NAMALWA (cell line): ENCODE measurements at regions not wholly inside any gene's neighbourhood (a gene's known extent, or its start where the extent isn't known, plus 50 kb on each side); places are given as distances from the start of the nearest gene placed in this dataset.

Experiments
- DNase-seq: peaks from one replicate; pipeline ENCODE4 v3.0.0-alpha.2; 2015; ENCODE audit warnings: low spot score

DNA sequence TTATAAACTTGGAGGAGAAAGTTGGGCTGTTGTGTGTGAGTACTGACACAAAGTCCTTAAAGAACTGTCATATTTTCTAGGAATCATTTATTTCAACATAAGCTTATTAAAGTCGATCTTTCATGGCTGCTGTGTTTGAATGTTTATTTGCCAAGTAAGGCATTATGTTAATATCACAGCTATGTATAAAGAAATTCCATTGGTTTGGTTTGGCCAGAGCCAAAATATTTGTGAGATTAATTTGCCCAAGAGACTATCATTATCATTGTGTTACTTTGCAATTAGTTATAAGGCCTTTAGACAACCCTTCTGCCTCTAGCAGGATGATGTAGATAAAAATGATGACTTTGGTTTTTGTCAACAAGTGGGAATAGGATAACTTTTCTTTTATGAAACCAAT lies 240.6 kb upstream of the NT5C1B start:
- DNase-seq = no peak

DNA sequence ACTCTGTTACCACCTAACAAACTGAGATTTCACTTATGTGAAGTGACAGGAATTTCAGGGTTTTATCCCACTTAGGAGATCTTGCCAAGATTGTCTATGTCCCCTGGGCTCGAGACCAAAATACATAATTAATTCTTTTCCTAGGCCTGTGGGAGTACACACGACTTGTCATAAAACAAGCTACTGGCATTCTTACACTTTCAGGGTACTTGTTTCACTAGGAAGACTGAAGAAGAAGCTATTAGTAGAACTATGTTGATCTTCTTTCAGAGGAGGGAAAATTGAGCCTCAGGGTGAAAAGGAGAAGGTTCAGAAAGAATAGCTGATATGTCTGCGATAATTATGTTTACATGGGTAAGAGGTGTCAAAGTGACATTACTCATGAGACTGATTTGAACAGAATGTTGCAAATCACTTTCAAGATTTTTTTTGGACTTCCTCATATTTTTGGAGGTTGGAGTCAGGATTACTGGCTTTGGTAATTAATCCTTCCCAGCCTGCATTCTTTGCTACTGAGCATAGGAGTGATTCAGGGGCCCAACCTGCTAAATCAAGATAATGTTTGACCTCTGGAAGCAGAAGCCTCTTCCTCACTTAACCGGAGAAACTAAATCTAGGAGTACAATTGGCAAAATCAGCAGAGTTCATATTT lies 240.0 kb upstream of the NT5C1B start:
- no peak for DNase-seq

DNA sequence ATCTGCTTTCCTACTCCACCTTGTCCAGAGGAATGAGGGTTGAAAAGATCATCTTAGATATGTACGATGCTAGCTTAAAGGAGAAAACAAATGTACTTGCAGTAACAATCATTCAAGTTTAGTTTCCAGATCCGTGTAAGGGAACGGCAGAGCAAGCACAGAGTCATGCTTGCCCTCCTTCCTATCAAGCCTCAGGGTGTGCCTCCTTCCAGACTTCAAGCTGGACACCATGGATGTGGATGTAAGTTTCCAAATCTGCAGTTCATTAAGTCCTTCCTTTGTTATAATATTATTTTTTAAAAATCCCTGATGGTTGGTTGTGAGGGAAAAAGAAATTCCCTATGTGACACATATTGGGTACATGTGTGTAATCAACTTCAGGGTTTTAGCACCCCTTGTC lies 238.9 kb upstream of the NT5C1B start:
- DNase-seq = no peak

DNA sequence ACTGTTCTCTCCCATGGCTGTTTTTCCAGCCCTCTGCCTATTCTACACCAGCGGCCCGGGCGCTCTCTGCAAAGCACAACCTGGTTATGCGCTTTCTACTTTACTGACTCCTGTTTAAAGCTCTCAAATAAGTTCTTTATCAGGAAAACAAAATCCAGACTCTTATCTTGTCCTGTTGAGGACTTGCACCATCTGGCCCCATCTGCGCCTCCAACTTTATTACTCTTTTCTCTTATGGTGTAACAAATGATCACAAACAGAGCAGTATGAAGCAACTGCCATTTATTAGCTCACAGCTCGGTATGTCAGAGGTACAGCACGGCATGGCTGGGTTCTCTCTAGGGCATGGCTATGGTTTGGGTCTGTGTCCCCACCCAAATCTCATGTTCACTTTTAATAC lies 236.5 kb upstream of the NT5C1B start:
- DNase-seq = no peak

DNA sequence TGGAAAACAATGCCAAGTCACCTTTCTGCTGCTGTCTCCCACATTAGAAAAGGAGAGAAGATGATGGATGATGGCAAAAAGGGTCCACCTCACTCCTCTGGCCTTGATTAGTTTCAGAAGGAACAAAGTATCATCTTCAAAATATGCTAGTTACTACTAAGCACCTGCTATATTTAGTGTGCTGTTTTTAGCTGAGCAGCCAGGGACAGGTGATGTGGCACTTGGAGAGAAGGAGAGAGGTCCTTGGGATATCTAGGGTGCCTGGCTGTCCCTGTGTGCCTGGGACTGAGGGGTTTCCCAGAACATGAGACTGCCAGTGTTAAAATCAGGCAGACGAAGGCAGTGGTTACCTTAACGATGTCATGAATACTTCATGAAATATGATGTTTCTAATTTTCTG lies 235.5 kb upstream of the NT5C1B start:
- DNase-seq = no peak

DNA sequence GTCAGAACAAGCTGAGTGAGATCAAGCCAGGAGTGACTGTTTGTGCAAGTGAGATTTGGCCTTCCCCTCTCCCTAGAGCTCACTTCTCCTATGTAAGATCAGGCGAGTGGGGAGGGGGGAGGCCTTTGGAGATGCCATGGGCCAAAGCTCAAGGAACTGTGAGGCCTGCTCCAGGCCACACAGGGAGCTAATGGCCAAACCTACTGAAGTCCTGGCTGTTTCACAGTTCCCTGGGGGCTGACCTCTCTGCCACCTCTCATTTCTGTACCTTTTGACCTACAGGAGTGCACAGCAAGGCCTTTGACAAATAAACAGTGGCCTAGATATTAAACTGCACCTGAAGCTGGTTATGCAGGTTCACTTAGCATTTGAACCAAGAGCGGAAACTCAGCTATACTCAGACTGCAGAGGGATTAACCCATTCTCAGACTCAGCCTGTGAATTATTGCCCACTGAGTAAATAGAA lies 235.0 kb upstream of the NT5C1B start:
- no peak for DNase-seq

DNA sequence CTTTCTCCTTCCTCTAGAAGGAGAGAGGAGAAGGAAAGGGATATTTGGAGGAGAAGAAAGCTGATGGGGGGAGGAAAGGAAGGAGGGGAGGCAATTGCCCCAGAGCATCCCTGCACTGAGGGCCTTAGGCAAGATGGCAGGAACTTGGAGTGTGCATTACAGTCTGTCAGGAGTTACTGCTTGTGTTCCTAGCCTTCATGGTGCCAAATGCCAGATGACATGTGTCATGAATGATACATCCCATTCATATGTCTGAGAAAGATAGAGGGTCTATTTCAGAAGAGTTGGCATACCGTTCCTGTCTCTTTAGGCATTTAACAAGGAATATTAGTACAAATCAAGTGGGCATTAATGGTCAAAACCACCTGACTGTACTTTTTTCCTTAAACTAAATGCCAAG lies 232.1 kb upstream of the NT5C1B start:
- no peak for DNase-seq

DNA sequence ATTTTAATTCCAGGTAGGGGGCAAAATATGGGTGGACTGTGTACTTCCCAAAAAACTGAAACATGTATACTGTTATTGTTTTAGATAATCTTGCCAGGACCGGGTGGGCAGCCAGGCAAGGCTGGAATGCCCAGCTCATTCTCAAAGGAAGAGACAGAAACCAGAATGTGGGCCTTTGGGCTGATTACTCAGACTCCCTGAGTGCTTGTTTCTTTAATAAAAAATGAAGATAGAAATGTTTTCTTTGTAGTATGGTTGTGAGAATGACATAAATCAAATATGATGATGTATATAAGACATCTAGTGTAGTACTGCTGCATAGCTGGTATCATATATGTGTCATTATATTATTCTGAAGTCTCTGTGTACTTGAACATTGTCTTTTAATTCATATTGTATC lies 231.6 kb upstream of the NT5C1B start:
- no peak for DNase-seq

DNA sequence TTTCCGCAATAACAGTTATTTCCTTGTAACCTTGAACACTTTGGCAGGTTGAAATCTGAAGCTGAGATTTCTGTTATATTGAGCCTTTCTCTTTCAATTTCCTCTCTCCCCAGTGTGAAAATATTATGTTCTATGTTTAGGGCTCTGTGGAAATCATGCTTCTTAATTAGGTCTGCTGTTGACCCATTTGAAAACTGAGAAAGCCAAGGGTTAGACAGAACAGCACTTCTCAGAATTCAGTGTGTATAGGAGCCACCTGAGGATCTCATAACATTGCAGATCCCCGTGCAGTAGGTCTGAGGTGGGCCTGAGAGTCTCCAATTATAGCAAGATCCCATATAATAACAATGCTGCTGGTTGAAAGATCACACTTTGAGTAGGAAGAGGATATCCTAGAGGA lies 230.2 kb upstream of the NT5C1B start:
- DNase-seq = no peak

DNA sequence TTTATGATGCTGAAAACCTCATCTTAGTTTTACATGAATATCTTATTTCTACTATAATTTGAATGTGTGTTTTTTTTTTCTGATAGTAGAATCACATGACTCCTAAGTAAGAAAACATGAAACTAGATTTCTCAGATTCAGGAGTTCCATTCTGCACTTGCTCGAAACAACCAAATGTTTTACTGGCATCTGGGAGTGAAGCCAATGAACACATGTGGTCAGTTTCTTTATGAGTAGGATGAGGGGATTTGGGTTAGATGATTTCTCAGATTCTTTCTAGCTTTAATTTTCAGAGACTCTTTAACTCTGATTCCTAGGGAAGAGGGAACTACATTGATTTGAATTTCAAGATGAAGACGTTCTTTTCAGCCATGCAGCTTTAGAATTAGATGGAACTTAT lies 225.0 kb upstream of the NT5C1B start:
- no peak for DNase-seq

DNA sequence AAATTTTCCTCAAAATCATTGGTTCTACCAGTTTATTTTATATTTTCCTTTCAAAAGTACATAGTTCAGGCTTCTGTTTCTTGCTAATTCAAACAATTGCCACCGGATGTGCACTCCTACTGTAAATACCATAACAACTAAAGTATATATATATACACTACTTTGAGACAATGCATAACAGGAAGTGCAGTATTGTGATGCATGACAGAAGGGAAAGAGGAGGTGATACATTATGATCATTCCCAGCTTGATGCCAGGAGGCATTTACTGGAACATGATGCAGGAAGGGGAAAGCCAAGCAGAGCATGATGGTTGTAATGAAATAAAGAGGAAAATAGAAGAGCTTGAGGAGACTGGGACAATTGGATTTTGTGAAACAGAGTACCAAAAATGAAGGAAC lies 215.2 kb upstream of the NT5C1B start:
- DNase-seq = no peak

DNA sequence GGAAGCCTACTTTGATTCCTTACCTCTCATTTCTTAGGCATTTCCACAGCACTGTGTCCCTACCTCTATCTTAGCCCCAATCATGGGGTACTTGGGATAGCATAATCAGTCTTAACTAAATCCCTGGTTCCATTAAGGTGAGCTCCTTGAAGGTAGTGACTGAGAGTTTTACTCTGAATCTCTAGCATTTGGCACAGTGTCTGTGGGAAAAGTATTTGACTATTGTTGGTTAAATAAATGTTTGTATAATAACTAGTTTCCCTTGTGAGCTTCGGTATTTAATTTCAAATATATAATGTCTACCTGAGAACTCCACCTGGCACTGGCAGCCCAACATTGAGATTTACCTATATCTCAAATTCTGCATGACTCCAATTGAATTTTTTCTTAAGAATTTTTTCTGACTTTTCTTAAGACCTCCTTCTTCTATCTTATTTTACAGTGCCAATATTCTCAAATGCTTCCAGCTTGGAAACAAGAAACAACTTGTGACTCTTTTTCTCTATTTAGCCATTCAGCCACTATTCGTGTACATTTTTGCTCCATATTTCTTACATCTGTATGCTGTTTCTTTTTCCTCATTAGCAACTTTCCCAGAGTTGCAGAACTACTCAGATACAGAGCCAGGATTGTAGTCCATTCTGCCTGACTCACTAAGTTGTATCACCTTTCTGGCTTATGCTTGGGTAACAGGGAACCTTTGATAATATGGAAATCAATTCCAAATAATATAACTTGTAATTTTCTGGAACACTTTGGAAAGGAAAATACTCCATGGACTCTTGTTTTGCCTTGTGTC lies 214.0 kb upstream of the NT5C1B start:
- DNase-seq = no peak

DNA sequence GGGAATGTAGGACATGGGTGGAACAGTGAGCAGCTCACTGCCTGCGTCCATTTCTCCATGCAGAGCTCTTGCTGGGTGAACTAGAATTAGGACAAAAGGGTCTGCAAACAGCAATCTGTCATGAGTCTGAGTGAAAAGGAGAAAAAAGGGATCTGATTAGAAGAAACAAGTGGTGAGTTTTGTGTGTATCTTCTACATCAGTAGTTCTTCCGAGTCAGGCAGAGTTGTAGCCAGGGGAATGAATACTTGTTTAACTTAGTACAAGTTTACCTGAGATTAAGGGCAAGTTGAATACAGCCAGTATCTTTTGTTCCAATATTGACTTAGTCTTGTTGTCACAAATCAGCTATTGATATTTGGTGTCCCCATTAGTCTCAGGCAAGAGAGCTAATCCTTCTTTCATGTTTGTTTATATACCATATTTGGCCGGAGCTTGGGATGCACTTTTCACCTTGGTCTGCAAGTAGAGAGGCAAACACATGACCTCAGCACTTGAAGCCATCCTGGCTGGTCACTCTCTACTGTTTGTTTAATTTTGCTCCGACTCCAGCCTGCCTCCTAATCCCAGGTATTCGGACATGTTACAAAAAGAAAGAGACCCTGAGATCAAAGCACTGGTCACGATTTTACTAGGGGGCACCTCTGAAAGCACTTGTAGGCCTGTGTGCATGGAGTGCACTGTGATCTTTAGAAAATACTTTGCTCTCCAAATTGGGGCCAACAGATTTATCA lies 211.0 kb upstream of the NT5C1B start:
- DNase-seq = no peak

DNA sequence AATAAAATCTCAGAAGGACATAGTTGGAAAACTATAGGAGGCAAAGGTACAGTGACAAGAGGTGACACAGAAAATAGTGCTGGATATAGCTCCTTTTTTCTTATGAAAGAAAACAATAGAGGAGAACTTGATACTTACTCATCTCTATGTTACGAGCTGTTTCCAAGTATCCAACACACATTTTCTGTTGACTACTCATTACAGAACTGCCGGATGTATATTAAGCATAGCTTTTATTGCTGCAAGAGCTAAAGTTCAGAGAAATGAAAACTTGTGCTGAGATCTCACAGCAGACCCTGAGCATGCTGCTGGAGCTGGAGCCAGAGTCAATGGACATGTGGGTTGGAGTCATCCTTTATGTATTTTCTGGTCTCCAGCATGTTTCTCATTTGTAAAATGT lies 210.0 kb upstream of the NT5C1B start:
- DNase-seq = no peak

DNA sequence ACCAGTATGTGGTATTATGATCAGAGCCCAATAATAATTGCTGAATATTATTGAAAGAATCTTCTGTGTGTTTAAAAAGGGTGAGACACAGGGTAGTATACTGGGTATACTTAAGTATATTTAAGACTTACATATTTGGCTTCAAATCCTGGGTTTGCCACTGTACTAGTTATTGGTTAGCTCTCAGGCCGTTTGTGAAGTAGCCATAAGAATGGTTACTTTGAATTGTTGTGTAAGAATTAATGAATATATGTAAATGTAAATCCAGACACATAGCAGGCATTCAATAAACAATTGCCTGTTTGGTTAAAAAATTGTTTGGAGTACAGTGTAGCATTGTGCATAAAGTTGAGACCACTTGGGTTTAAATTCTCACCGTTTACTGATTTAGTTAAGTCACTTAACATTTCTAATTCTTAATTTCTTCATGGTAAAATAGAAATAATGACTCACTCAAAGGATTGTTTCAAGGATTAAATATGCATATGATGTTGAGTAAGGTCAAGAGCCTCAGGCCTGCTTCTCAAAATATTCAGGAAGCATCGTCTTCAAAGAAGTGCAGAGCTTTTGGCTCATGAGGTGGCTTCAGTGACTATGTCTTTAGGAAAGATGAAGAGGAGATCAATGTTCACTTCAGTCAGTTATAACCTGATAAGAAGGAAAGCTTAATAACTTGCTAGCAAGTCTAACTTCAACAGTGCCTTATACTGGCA lies 207.9 kb upstream of the NT5C1B start:
- DNase-seq = no peak

DNA sequence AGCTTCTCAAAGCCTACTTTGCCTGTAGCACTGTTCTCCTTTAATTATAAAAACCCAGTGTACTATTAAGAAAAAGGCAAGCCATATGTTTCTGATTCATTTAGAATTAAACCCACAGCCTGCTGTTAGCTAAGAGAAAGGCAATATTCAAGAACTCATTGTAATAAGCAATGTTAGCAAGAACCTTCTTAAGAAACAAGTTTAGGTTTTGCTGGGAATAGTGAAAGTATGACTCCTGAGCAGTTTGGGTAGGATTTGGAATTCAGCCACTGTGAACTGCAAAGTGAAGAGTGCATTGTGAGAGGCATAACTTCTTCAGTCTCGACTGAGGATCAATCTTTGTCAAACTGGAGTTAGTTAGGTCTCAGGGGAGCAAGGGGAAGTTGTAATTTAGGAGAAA lies 206.5 kb upstream of the NT5C1B start:
- no peak for DNase-seq

DNA sequence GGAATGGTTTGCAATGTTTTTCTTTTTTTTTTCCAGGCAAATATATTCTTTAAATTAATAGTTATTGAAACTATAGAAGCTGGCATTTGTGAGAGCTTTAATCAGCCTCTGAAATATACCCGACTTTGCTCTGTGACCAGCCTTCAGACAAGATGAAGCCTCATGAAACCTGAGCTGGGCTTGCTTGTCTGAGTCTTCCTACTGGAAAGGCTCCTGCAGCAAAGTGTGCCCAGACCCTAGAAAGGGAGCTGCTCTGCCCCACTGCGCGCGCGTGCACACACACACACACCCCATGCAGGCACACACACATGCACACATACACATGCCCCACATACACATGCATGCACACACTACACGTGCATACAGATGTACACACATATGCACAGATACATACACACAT lies 203.3 kb upstream of the NT5C1B start:
- no peak for DNase-seq

DNA sequence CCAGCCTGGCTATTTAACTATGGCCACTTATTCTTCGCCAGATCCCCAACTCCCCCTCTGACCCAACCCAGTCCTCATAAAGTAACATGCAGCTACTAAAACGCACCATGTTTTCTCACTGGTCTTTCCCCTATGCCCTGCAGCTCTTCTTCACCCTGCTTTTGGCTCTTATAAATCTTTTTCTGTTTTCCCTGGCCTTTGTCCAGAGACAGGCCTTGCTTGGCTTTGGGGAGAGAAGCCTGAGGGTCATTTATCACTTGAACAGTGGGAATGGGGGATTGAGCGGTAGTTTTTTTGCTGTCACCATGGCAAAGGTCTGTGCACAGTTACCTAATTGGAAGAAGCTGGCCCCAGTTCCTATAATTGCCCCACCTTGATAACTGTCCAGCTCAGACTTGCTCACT lies 202.9 kb upstream of the NT5C1B start:
- no peak for DNase-seq

DNA sequence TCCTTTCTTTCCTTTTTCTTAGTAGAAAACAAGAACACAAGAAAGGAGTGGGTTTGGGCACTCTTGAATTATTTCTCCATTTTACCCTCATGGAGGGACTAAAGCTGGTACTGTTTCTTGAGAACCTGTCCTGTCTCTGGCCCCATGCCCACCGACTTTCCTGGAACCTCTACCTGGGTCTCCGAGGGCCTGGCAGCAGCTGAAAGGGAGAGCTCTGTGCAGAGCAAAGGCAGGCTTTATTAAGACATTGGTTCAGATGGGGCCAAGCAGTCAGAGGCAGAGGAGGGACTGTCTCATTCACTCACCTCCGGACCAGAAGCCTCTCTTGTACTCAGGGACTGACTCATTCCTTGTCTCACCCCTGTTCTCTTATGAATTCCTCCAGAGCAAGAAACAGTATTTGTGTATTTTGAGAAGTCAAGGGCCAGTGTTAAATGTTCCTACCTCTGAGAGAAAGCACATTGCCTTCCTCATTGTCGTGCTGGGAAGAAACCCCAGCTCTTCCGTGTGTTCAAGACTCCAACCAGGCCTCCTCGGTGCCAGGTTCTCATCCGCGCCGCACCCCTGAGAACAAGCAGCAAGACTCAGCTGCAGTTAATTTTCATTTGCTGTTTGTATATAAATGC lies 201.9 kb upstream of the NT5C1B start:
- DNase-seq = no peak

DNA sequence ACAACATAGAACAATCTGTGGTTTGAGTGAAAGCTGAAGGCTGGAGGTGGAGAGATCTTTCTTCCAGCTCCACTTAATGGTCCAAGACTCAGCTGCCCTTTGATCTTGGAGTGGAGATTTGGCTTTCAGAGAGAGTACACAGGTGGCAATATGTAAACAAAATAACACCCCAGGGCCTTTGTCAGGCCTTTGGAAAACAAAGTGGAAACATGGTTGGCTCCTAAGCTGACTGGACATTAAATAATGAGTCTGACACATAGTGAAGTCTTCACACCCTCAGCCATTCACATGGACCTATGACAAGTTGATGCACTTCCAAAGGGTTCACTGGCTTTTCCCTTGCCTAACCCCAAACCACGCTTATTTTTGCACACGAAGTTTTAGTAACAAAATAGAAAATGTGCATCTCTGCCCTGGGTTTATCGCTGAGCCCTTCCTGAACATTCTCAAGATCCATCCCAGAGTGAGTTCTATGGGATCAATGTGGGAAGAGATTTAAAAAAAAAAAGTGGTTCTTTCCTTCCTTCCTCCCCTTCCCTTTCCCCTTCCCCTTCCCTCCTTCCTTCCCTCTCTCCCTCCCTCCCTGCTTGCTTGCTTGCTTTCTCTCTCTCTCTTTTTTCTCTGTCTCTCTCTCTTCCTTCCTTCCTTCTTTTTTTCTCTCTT lies 201.3 kb upstream of the NT5C1B start:
- no peak for DNase-seq

DNA sequence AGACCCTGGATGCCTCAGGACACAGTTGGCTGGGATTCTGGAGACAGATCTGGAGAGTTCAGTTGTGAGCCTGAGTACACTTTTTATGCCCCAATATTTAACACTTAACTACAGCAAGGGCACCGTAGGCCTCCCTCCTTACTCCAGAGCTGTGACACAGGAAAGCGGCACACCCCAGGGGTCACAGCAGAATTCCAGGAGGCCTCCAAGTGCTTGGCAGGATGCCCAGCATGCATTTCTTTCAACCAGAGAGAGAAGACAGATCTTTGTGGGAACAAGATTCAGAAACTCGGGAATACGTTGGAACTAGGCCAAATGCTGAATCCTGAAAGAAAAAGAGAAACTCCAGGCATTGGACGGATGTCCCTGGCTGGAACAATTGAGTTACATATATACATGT lies 199.2 kb upstream of the NT5C1B start:
- no peak for DNase-seq

DNA sequence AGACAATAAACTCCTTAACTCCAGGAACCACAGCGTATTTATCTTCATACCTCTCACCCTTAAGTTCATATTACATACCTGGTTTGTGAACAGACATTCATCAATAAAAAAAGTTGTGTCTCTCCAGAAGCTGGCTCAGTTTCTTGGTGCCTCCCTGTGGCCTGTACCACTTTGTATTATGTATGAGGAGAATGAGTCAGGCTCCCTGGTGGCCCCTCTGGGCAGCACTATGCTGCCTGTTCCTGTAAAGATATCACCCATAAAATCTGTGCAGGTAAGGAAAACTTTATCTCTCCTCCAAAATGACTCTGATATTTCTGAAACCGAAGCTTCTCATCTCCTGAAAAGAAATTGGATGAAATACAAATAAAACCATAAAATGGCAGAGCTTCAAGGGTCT lies 198.4 kb upstream of the NT5C1B start:
- DNase-seq = no peak
